H1 (cell line): ENCODE measurements at regions not wholly inside any gene's neighbourhood (a gene's known extent, or its start where the extent isn't known, plus 50 kb on each side); places are given as distances from the start of the nearest gene placed in this dataset.

Experiments
- CTCF ChIA-PET: fragments of 300-600 bp; sonication (Branson Sonifier 250); formaldehyde crosslinking; loops from one replicate; lab custom pipeline; 2021; ENCODE audit not compliant: partially characterized antibody; lab: Charles Lee
- POLR2A ChIA-PET: fragments of 300-600 bp; sonication (Branson Sonifier 250); formaldehyde crosslinking; loops from one replicate; lab custom pipeline; 2021; ENCODE audit warnings: inconsistent platforms; ENCODE audit not compliant: partially characterized antibody; lab: Charles Lee
- DNase-seq, 2 experiments: peaks; one replicate each; pipeline versions ENCODE4 v3.0.0 to v3.0.0-alpha.2; 2010 to 2022; ENCODE audit warnings: low spot score in 2 of 2, low read depth in 1 of 2, mixed read lengths in 1 of 2
- FAIRE-seq: peaks from 2 replicates; lab custom pipeline; 2011; peaks lifted over from hg19 to GRCh38; lab: Jason Lieb, UNC
- H2AFZ ChIP-seq: 2 replicates; pipeline ENCODE4 v1.8.1; 2012; ENCODE audit warnings: low read length, inconsistent platforms
- H2AK5ac ChIP-seq: 2 replicates; pipeline ENCODE4 v1.6.1; 2013; ENCODE audit warnings: low read depth, low read length
- H2BK120ac ChIP-seq: replicated peaks from 2 replicates; pipeline ENCODE3; 2013; ENCODE audit warnings: low read depth, low read length, inconsistent platforms
- H2BK12ac ChIP-seq: 2 replicates; pipeline ENCODE4 v1.6.1; 2013; ENCODE audit warnings: low read depth, low read length
- H2BK15ac ChIP-seq: 2 replicates; pipeline ENCODE4 v1.6.1; 2013; ENCODE audit warnings: low read length
- H2BK20ac ChIP-seq: 2 replicates; pipeline ENCODE4 v1.6.1; 2013; ENCODE audit warnings: low read length
- H2BK5ac ChIP-seq: 2 replicates; pipeline ENCODE4 v1.6.1; 2013; ENCODE audit warnings: low read depth, low read length
- H3K14ac ChIP-seq: 2 replicates; pipeline ENCODE4 v1.6.1; 2013; ENCODE audit warnings: inconsistent platforms; ENCODE audit not compliant: insufficient read length
- H3K18ac ChIP-seq: 2 replicates; pipeline ENCODE4 v1.6.1; 2013; ENCODE audit warnings: low read length; ENCODE audit errors: extremely low read depth
- H3K23ac ChIP-seq: 2 replicates; pipeline ENCODE4 v1.6.1; 2013; ENCODE audit warnings: inconsistent platforms; ENCODE audit not compliant: insufficient read length
- H3K23me2 ChIP-seq: 2 replicates; pipeline ENCODE4 v1.6.1; 2013; ENCODE audit warnings: low read depth, low read length
- H3K27ac ChIP-seq: 2 replicates; pipeline ENCODE4 v1.6.1; 2011; ENCODE audit warnings: low read depth, low read length, inconsistent platforms
- H3K27me3 ChIP-seq, 4 experiments: replicated peaks in 1 of 4; 1 replicate in 1 of 4; 2 replicates in 3 of 4; pipeline versions ENCODE4 v1.6.1 to v1.8.1; 2011 to 2013; ENCODE audit warnings: low read length in 3 of 4, mild to moderate bottlenecking in 3 of 4, inconsistent platforms in 2 of 4, mixed read lengths in 2 of 4, moderate library complexity in 1 of 4; ENCODE audit not compliant: control insufficient read depth in 3 of 4, insufficient read depth in 3 of 4; ENCODE audit errors: extremely low read depth in 1 of 4
- H3K36me3 ChIP-seq, 4 experiments: 2 replicates each; pipeline versions ENCODE4 v1.6.1 to v1.8.1; 2011 to 2013; ENCODE audit warnings: mild to moderate bottlenecking in 4 of 4, low read length in 3 of 4, moderate library complexity in 2 of 4, control low read depth in 1 of 4, inconsistent platforms in 1 of 4; ENCODE audit not compliant: insufficient read depth in 4 of 4, control insufficient read depth in 2 of 4
- H3K4ac ChIP-seq: replicated peaks from 2 replicates; pipeline ENCODE3; 2013; ENCODE audit warnings: low read length, low read depth, mixed read lengths, inconsistent platforms; ENCODE audit not compliant: insufficient read length
- H3K4me1 ChIP-seq, 4 experiments: replicated peaks in 1 of 4; 1 replicate in 1 of 4; 2 replicates in 3 of 4; pipeline versions ENCODE4 v1.6.1 to v1.8.1; 2011 to 2013; ENCODE audit warnings: low read length in 3 of 4, inconsistent platforms in 2 of 4, mixed read lengths in 1 of 4; ENCODE audit not compliant: insufficient read depth in 4 of 4, control insufficient read depth in 3 of 4
- H3K4me2 ChIP-seq, 2 experiments: 2 replicates each; pipeline versions ENCODE4 v1.6.1 to v1.8.1; 2011 to 2013; ENCODE audit warnings: low read depth in 2 of 2, low read length in 2 of 2, control low read depth in 1 of 2, inconsistent platforms in 1 of 2, mild to moderate bottlenecking in 1 of 2; ENCODE audit not compliant: insufficient read depth in 1 of 2
- H3K4me3 ChIP-seq, 4 experiments: fragments of 200-600, 300-600 bp in 1 of 4; sonication (generic), shearing (Covaris generic), sonication (Bioruptor Twin) in 1 of 4; 2 replicates each; pipeline versions ENCODE4 v1.5.1 to v1.8.1; 2011 to 2016; ENCODE audit warnings: low read length in 4 of 4, low read depth in 3 of 4, control low read depth in 2 of 4, inconsistent platforms in 2 of 4, mild to moderate bottlenecking in 2 of 4, mixed read lengths in 1 of 4, moderate library complexity in 1 of 4; ENCODE audit not compliant: insufficient read depth in 2 of 4; ENCODE audit errors: extremely low read depth in 1 of 4
- H3K56ac ChIP-seq: replicated peaks from 2 replicates; pipeline ENCODE3; 2013; ENCODE audit warnings: low read depth, mild to moderate bottlenecking, mixed read lengths, low read length, inconsistent platforms; ENCODE audit not compliant: insufficient read length
- H3K79me1 ChIP-seq: 2 replicates; pipeline ENCODE4 v1.6.1; 2013; ENCODE audit warnings: low read depth, low read length, control low read depth
- H3K79me2 ChIP-seq, 2 experiments: 2 replicates each; pipeline versions ENCODE4 v1.6.1 to v1.8.1; 2012 to 2013; ENCODE audit warnings: low read length in 2 of 2, mild to moderate bottlenecking in 2 of 2, inconsistent platforms in 1 of 2; ENCODE audit not compliant: insufficient read depth in 2 of 2, control insufficient read depth in 1 of 2
- H3K9ac ChIP-seq, 4 experiments: replicated peaks in 1 of 4; 1 replicate in 1 of 4; 2 replicates in 3 of 4; pipeline versions ENCODE4 v1.6.1 to v1.8.1; 2011 to 2013; ENCODE audit warnings: low read depth in 3 of 4, low read length in 3 of 4, control low read depth in 2 of 4, mild to moderate bottlenecking in 2 of 4, moderate library complexity in 2 of 4, inconsistent platforms in 1 of 4; ENCODE audit errors: extremely low read depth in 1 of 4
- H3K9me3 ChIP-seq, 2 experiments: 2 replicates each; pipeline versions ENCODE4 v1.6.1 to v1.8.1; 2012 to 2013; ENCODE audit warnings: mild to moderate bottlenecking in 2 of 2, moderate library complexity in 2 of 2, control low read depth in 1 of 2, inconsistent platforms in 1 of 2, low read depth in 1 of 2, low read length in 1 of 2, mixed read lengths in 1 of 2; ENCODE audit not compliant: insufficient read depth in 2 of 2
- H4K20me1 ChIP-seq, 2 experiments: replicated peaks in 1 of 2; 2 replicates each; pipeline versions ENCODE3 to v1.8.1; 2011 to 2013; ENCODE audit warnings: inconsistent platforms in 2 of 2, low read length in 2 of 2, mild to moderate bottlenecking in 1 of 2; ENCODE audit not compliant: insufficient read depth in 2 of 2, control insufficient read depth in 1 of 2
- H4K5ac ChIP-seq: 2 replicates; pipeline ENCODE4 v1.6.1; 2013; ENCODE audit warnings: low read length, low read depth, mixed read lengths, inconsistent platforms; ENCODE audit not compliant: insufficient read length
- H4K8ac ChIP-seq: 2 replicates; pipeline ENCODE4 v1.8.0; 2013; ENCODE audit warnings: mild to moderate bottlenecking, moderate library complexity, low read length, inconsistent platforms; ENCODE audit not compliant: insufficient read depth; ENCODE audit errors: extremely low read depth
- H4K91ac ChIP-seq: replicated peaks from 2 replicates; pipeline ENCODE3; 2013; ENCODE audit warnings: low read length, mixed read lengths, inconsistent platforms; ENCODE audit not compliant: insufficient read length
- BACH1 ChIP-seq: IDR thresholded peaks from 2 replicates; pipeline ENCODE4 v1.6.1; 2012; ENCODE audit warnings: low read length, improper control_type of control experiment
- SRF ChIP-seq: IDR thresholded peaks from 2 replicates; pipeline ENCODE4 v1.6.1; 2011; ENCODE audit warnings: mild to moderate bottlenecking, low read depth, low read length, moderate library complexity
- WGBS, 2 experiments: shearing (Covaris generic) in 1 of 2; methylation state at CpG; one replicate each; pipeline versions ENCODE4 v1.1.6 to v1.1.7; 2013 to 2015; ENCODE audit warnings: low lambda C conversion rate in 2 of 2, mixed read lengths in 2 of 2, inconsistent platforms in 1 of 2, low coverage in 1 of 2, missing lambda C conversion rate in 1 of 2; ENCODE audit not compliant: insufficient replicate concordance in 2 of 2, insufficient coverage in 1 of 2, insufficient read length in 1 of 2; ENCODE audit errors: extremely low coverage in 1 of 2, missing lambda C conversion rate in 1 of 2; 5-methylcytosine and 5-hydroxymethylcytosine counted together

GRCh38 chr2:81858998-81859397 lies 1554.4 kb upstream of the LRRTM1 start:
- Histone ChIP-seq H3K79me1 (no peaks in the 10 kb centered on the region), H2BK15ac (no peak overlapping the region), H3K9me3 (no peaks in the 10 kb centered on the region)
- CTCF ChIA-PET = interaction anchor here (0.9 kb wide), 1 partner anchor 23 kb away, joined by 3 read pairs; no protein-coding TSS in a partner anchor
- TF ChIP-seq BACH1 (no peak), SRF (peak; percentile 66)
- TF ChIP-seq, all 59 proteins: peak for 1
- no peak overlapping the region for H2BK12ac ChIP-seq
- H3K4me3 ChIP-seq = no peak overlapping the region
- no peaks in the 10 kb centered on the region for H4K20me1 ChIP-seq
- no peak for DNase-seq
- no peak overlapping the region for H2AFZ ChIP-seq
- H4K8ac ChIP-seq = no peak overlapping the region
- H3K18ac ChIP-seq = no peak overlapping the region
- WGBS, 2 experiments = 96% methylated on average over 3 of the region's 3 CpGs; no CpG with 5 or more reads in 1 of the 2 experiments
- no peak overlapping the region for H3K4me2 ChIP-seq
- H3K23ac ChIP-seq = no peak overlapping the region
- no peak overlapping the region for H2BK20ac ChIP-seq
- H2BK120ac ChIP-seq = no peak overlapping the region
- H3K9ac ChIP-seq = no peak overlapping the region
- no peaks in the 10 kb centered on the region for H3K27me3 ChIP-seq
- H4K91ac ChIP-seq = no peak overlapping the region
- H3K23me2 ChIP-seq = no peaks in the 10 kb centered on the region
- no peak overlapping the region for H2AK5ac ChIP-seq
- H4K5ac ChIP-seq = no peak overlapping the region
- H3K4me1 ChIP-seq = no peaks in the 10 kb centered on the region
- no peaks in the 10 kb centered on the region for H3K79me2 ChIP-seq
- POLR2A ChIA-PET = no interaction called here
- no peak overlapping the region for H3K27ac ChIP-seq
- H3K36me3 ChIP-seq = no peaks in the 10 kb centered on the region
- no peak overlapping the region for H3K14ac ChIP-seq
- no peak for FAIRE-seq
- no peak overlapping the region for H3K56ac ChIP-seq
- no peak overlapping the region for H2BK5ac ChIP-seq
- no peak overlapping the region for H3K4ac ChIP-seq
